ENCODE measurements at regions not wholly inside any gene's neighbourhood (a gene's known extent, or its start where the extent isn't known, plus 50 kb on each side); places are given as distances from the start of the nearest gene placed in this dataset.
A peak's percentile ranks its signal among the peaks of the same experiment; 100 is the strongest.

DNA sequence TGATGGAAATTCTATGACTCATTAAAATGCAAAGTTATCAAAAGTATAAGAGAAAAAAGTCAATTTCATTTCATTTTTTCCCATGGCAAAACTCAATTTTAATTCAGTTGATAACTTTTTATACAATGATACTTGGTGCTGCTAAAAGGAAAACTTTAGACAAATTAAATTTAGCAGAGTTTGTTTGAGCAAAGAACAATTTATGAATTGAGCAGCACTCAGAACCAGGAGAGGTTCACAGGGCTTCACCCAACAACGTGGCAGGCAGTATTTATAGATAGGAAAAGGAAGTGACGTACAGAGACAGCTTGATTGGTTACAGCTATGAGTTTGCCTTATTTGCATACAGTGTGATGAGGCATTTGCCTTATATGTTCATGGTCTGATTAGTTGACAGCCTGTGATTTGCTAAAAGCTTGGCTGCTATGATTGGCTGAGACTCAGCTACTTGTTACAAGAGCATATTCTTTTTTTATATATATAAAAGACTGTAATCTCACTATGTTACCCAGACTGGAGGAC, 157.2 kb upstream of the CELF2 start:
- no peaks in the 10 kb centered on the region for H3K9me3 Mint-ChIP-seq (ENCODE audit: unreplicated experiment)
- TF ChIP-seq, protein P1, sequence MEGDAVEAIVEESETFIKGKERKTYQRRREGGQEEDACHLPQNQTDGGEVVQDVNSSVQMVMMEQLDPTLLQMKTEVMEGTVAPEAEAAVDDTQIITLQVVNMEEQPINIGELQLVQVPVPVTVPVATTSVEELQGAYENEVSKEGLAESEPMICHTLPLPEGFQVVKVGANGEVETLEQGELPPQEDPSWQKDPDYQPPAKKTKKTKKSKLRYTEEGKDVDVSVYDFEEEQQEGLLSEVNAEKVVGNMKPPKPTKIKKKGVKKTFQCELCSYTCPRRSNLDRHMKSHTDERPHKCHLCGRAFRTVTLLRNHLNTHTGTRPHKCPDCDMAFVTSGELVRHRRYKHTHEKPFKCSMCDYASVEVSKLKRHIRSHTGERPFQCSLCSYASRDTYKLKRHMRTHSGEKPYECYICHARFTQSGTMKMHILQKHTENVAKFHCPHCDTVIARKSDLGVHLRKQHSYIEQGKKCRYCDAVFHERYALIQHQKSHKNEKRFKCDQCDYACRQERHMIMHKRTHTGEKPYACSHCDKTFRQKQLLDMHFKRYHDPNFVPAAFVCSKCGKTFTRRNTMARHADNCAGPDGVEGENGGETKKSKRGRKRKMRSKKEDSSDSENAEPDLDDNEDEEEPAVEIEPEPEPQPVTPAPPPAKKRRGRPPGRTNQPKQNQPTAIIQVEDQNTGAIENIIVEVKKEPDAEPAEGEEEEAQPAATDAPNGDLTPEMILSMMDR (IDR thresholded peaks at IDR 0.05; ENCODE audit: partially characterized antibody, unreplicated experiment) = no peak
- H3K4me3 Mint-ChIP-seq (ENCODE audit: unreplicated experiment) = no peak overlapping the region
- H3K27ac Mint-ChIP-seq (ENCODE audit: unreplicated experiment) = no peak overlapping the region
- no peak for DNase-seq
- H3K4me1 Mint-ChIP-seq (ENCODE audit: low read depth, unreplicated experiment) = no peaks in the 10 kb centered on the region
- H3K27me3 Mint-ChIP-seq (ENCODE audit: unreplicated experiment) = no peaks in the 10 kb centered on the region
- H3K36me3 Mint-ChIP-seq (ENCODE audit: unreplicated experiment) = peaks cover 6% of the 10 kb centered on the region

DNA sequence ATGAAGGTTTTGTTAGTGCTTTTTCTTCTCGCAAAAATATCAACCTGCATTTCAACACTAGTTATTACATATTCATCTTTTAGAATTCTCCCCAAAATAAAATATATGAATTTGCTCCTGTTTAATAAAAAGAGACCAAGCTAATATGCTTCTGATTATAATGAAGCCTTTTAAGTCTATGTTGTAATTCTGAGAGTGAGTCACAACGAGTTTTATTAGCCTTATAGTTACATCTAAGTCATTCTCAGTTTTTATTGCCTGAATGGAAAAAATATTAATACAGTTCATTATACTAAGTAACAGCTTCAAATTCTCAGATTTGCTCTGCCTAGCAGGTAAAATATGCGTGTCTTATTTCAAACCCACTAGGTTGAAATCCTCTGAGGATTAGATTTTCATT, 152.4 kb upstream of the CELF2 start:
- Mint-ChIP-seq H3K27me3 (ENCODE audit: unreplicated experiment) (no peaks in the 10 kb centered on the region), H3K36me3 (ENCODE audit: unreplicated experiment) (peaks cover 6% of the 10 kb centered on the region), H3K4me3 (ENCODE audit: unreplicated experiment) (no peak overlapping the region), H3K27ac (ENCODE audit: unreplicated experiment) (no peak overlapping the region), H3K4me1 (ENCODE audit: low read depth, unreplicated experiment) (peaks cover 18% of the 10 kb centered on the region), H3K9me3 (ENCODE audit: unreplicated experiment) (peaks cover 2% of the 10 kb centered on the region)
- no peak for DNase-seq
- TF ChIP-seq, protein P1 (IDR thresholded peaks at IDR 0.05; ENCODE audit: partially characterized antibody, unreplicated experiment) = no peak

DNA sequence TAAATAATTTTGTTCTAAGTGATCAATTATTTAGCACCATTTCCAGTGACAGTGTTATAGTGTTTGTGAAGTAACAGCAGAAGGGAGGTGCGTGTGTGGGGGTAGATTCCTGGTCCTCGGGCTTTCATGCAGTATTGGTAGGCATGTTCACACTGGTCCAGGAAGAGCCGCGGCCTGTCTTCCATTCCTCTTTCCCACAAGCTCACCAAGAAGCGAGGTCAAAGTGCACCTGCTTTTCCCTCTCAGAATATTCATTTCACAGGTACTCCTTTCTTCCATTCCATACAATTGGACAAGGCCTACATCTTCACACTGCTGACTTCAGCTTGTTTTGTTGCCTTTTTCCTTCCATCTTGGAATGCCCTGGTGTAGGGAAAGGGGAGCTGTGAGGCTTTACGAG, 151.8 kb upstream of the CELF2 start:
- no peak overlapping the region for H3K4me3 Mint-ChIP-seq (ENCODE audit: unreplicated experiment)

DNA sequence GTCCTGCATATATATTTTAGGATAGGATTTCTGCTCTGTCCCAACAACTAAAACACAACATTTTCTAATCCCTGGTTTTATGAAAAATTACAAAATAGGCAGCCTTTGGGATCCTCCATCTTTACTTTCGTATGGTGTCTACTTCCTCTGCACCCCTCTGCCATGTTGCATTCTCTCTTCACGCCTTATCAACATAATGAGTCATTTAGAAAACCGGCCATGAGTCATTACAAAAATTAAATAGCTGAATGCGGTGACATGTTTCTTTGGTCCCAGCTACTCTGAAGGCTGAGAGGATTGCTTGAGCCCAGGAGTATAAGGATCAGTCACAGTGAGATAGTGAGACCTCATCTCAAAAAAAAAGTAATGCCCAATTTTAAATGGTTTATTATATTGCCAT, 148.1 kb upstream of the CELF2 start:
- TF ChIP-seq, protein P1 (IDR thresholded peaks at IDR 0.05; ENCODE audit: partially characterized antibody, unreplicated experiment) = no peak
- Mint-ChIP-seq H3K27me3 (ENCODE audit: unreplicated experiment) (peaks cover 5% of the 10 kb centered on the region), H3K27ac (ENCODE audit: unreplicated experiment) (peak overlapping the region; percentile 56), H3K4me1 (ENCODE audit: low read depth, unreplicated experiment) (peaks cover 41% of the 10 kb centered on the region), H3K36me3 (ENCODE audit: unreplicated experiment) (no peaks in the 10 kb centered on the region), H3K4me3 (ENCODE audit: unreplicated experiment) (no peak overlapping the region), H3K9me3 (ENCODE audit: unreplicated experiment) (peaks cover 5% of the 10 kb centered on the region)
- no peak for DNase-seq

More for the DNA sequence above, 151.8 kb upstream of the CELF2 start:
- Mint-ChIP-seq H3K36me3 (ENCODE audit: unreplicated experiment) (peaks cover 6% of the 10 kb centered on the region), H3K27ac (ENCODE audit: unreplicated experiment) (no peak overlapping the region), H3K4me1 (ENCODE audit: low read depth, unreplicated experiment) (peaks cover 23% of the 10 kb centered on the region), H3K9me3 (ENCODE audit: unreplicated experiment) (peaks cover 5% of the 10 kb centered on the region), H3K27me3 (ENCODE audit: unreplicated experiment) (peaks cover 4% of the 10 kb centered on the region)
- TF ChIP-seq, protein P1 (IDR thresholded peaks at IDR 0.05; ENCODE audit: partially characterized antibody, unreplicated experiment) = no peak
- no peak for DNase-seq

GRCh38 chr10:10870523-10871241, 147.0 kb upstream of the CELF2 start:
- Mint-ChIP-seq H3K27ac (ENCODE audit: unreplicated experiment) (peak overlapping the region; percentile 91), H3K9me3 (ENCODE audit: unreplicated experiment) (peaks cover 5% of the 10 kb centered on the region), H3K4me1 (ENCODE audit: low read depth, unreplicated experiment) (peaks cover 41% of the 10 kb centered on the region), H3K27me3 (ENCODE audit: unreplicated experiment) (peaks cover 5% of the 10 kb centered on the region), H3K36me3 (ENCODE audit: unreplicated experiment) (no peaks in the 10 kb centered on the region), H3K4me3 (ENCODE audit: unreplicated experiment) (peak overlapping the region; percentile 80)
- DNase-seq = peak; percentile 59
- TF ChIP-seq, protein P1 (IDR thresholded peaks at IDR 0.05; ENCODE audit: partially characterized antibody, unreplicated experiment) = no peak
